ENCODE measurements at regions not wholly inside any gene's neighbourhood (a gene's known extent, or its start where the extent isn't known, plus 50 kb on each side); places are given as distances from the start of the nearest gene placed in this dataset.

DNA sequence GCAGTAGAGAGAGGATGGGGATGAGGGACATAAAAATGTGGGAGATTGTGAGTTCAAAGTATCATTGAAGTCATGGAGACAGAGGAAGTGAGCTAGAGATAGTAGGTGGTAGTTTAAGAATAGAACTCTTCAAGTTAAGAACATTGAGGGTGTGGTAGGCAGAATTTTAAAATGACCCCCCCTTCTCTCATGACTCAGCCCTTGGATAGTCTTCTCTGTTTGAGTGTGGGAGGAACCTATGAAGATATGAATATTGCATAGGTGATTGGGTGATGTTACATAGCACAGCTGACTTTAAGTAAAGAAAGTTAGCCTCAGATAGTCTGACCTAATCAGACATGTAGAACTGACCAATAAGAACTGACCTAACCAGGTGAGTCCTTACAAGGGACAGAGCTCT, 418.6 kb downstream of the FOXO1 start:
- Mint-ChIP-seq H3K27ac (no peak overlapping the region), H3K4me3 (no peak overlapping the region), H3K36me3 (ENCODE audit: low read depth) (no peaks in the 10 kb centered on the region), H3K27me3 (ENCODE audit: low read depth) (peaks cover 5% of the 10 kb centered on the region), H3K4me1 (peaks cover 11% of the 10 kb centered on the region), H3K9me3 (peaks cover 14% of the 10 kb centered on the region)
- TF ChIP-seq, protein P1, sequence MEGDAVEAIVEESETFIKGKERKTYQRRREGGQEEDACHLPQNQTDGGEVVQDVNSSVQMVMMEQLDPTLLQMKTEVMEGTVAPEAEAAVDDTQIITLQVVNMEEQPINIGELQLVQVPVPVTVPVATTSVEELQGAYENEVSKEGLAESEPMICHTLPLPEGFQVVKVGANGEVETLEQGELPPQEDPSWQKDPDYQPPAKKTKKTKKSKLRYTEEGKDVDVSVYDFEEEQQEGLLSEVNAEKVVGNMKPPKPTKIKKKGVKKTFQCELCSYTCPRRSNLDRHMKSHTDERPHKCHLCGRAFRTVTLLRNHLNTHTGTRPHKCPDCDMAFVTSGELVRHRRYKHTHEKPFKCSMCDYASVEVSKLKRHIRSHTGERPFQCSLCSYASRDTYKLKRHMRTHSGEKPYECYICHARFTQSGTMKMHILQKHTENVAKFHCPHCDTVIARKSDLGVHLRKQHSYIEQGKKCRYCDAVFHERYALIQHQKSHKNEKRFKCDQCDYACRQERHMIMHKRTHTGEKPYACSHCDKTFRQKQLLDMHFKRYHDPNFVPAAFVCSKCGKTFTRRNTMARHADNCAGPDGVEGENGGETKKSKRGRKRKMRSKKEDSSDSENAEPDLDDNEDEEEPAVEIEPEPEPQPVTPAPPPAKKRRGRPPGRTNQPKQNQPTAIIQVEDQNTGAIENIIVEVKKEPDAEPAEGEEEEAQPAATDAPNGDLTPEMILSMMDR (IDR thresholded peaks at IDR 0.05; ENCODE audit: unreplicated experiment in 3 of 3) = no peak

GRCh38 chr13:40251343-40252032, 415.0 kb downstream of the FOXO1 start:
- Mint-ChIP-seq H3K27me3 (ENCODE audit: low read depth) (peaks cover 8% of the 10 kb centered on the region), H3K27ac (no peak overlapping the region), H3K9me3 (peaks cover 12% of the 10 kb centered on the region), H3K4me1 (peaks cover 22% of the 10 kb centered on the region), H3K36me3 (ENCODE audit: low read depth) (no peaks in the 10 kb centered on the region), H3K4me3 (no peak overlapping the region)
- TF ChIP-seq, protein P1 (IDR thresholded peaks at IDR 0.05; ENCODE audit: unreplicated experiment in 3 of 3) = no peak

DNA sequence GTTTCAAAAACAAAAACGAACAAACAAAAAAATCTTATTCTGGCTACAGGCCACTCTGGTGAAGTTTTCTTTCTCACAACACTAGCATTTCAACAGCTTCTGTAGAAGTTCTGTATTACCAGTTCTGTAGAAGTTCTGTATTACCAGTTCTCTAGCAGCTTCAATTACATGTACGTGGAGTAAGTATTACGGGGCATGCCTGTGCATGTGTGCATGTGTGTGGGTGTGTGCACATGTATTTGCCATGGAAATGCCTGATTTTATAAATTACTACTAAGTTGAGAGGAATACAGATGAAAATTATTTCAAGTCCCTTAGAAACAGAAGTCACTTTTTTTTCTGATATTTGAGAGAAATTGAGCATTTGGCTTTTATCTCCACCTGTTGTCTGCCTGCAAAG, 414.2 kb downstream of the FOXO1 start:
- Mint-ChIP-seq H3K4me1 (peaks cover 22% of the 10 kb centered on the region), H3K4me3 (no peak overlapping the region), H3K36me3 (ENCODE audit: low read depth) (no peaks in the 10 kb centered on the region), H3K27me3 (ENCODE audit: low read depth) (peaks cover 8% of the 10 kb centered on the region), H3K27ac (peak overlapping the region in 1 of 3 experiments; percentile 40), H3K9me3 (peaks cover 12% of the 10 kb centered on the region)
- TF ChIP-seq, protein P1 (IDR thresholded peaks at IDR 0.05; ENCODE audit: unreplicated experiment in 3 of 3) = no peak

GRCh38 chr13:40252676-40253075, 413.8 kb downstream of the FOXO1 start:
- Mint-ChIP-seq H3K36me3 (ENCODE audit: low read depth) (no peaks in the 10 kb centered on the region), H3K4me3 (no peak overlapping the region), H3K4me1 (peaks cover 22% of the 10 kb centered on the region), H3K27me3 (ENCODE audit: low read depth) (peaks cover 8% of the 10 kb centered on the region), H3K9me3 (peaks cover 10% of the 10 kb centered on the region), H3K27ac (peak overlapping the region in 1 of 3 experiments; percentile 40)
- TF ChIP-seq, protein P1 (IDR thresholded peaks at IDR 0.05; ENCODE audit: unreplicated experiment in 3 of 3) = no peak

DNA sequence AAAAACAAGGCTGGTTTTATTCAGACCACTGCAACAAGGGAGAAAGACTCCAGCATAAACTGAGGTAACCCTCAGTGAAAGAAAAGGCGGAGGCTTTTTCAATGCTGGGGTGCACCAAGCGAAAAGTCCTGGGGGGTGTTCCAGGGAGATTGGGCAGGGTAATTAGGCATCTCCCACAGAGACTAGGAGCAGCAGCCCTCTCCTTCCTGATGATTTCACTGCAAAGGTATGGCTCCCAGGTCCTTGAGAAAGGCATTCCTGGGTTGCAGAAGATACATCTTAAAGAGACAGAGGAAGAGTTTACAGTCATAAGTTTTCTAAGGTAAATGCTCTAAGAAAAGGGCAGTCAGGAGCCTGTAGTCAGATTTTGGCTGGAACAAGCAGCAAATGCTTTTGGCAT, 412.0 kb downstream of the FOXO1 start:
- H3K4me1 Mint-ChIP-seq = peaks cover 28% of the 10 kb centered on the region
- no peak overlapping the region for H3K4me3 Mint-ChIP-seq
- H3K27ac Mint-ChIP-seq = no peak overlapping the region
- no peaks in the 10 kb centered on the region for H3K36me3 Mint-ChIP-seq (ENCODE audit: low read depth)
- peaks cover 3% of the 10 kb centered on the region for H3K9me3 Mint-ChIP-seq
- peaks cover 7% of the 10 kb centered on the region for H3K27me3 Mint-ChIP-seq (ENCODE audit: low read depth)
- TF ChIP-seq, protein P1 (IDR thresholded peaks at IDR 0.05; ENCODE audit: unreplicated experiment in 3 of 3) = no peak

DNA sequence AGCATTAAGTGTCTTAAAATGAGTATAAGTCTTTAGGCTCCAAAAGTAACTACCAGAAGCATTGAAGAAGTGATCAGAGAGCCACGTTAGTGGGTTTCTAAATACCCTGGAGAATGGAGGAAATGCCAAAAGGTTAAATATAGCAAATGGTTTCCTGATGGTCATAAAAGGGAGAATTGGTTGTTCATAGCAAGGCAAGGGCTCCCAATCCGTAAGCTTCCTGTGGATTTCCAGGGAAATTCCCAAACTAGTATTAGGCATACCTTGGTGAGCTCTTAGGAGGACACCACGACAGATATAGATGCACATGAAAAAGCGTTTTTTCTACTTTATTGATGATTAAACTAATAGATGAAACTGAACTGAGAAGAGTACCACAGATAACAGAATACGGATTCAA, 410.9 kb downstream of the FOXO1 start:
- Mint-ChIP-seq H3K4me1 (peaks cover 36% of the 10 kb centered on the region), H3K9me3 (peaks cover 8% of the 10 kb centered on the region), H3K4me3 (no peak overlapping the region), H3K27ac (no peak overlapping the region), H3K27me3 (ENCODE audit: low read depth) (peaks cover 7% of the 10 kb centered on the region), H3K36me3 (ENCODE audit: low read depth) (no peaks in the 10 kb centered on the region)
- TF ChIP-seq, protein P1 (IDR thresholded peaks at IDR 0.05; ENCODE audit: unreplicated experiment in 3 of 3) = no peak
